ENCODE measurements at regions not wholly inside any gene's neighbourhood (a gene's known extent, or its start where the extent isn't known, plus 50 kb on each side); places are given as distances from the start of the nearest gene placed in this dataset.

DNA sequence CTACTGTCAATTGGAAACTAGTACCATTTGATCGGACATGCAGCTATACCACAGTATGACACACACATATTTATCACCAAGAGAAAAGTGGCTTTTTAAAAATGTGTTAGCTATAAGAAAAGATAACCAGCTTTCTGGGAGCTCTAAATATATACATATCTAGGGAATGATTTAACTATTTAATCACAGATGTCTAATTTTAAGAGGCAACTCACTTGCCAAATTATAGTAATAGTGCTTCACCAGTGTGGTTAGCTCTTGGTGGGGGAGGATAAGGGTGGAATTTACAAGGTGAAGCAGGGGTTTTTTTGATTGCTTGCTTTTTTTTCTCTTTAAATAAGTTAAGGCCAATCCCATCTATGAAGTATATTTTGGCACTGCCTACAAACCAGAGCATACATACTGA, 547.7 kb upstream of the DIPK2B start:
- no peak for DNase-seq (ENCODE audit: low read depth in 2 of 2)

DNA sequence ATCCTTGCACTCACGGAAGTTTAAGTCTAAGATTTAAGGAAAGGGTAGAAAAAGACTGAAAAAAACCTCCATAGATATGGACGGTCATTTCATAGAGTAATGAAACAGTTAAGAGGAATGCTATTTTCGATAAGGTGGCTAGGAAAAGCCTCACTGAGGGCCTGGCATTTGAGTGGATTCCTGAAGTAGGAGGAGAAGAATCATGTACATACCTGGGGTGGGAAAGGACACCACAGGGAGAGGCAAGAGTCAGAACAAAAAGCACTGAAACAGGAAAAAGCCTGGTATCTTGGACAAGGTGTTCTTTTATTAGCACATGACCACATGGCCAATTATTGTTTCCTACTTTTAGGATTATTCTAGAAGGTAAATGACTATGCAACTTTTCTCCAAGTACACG, 547.2 kb upstream of the DIPK2B start:
- no peak for DNase-seq (ENCODE audit: low read depth in 2 of 2)

DNA sequence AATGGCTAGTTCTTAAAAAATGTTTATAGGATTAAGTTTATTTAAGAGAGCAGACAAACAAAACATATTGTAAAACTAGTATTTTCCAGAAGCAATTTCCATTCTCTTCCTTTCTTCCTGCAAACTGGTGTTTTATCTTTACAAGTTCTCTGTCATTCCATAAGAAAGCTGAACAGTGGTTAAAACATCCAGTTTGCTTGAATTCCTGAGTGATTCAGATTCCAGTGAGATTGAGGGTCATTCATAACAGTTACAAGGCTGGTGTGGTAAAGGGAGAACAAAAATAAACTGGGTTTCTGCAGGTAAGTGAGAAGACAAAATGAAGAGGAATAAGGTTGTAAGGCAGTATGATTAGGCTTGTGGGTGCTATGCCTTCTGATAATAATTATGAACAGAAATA, 544.8 kb upstream of the DIPK2B start:
- DNase-seq (ENCODE audit: low read depth in 2 of 2), result no peak

DNA sequence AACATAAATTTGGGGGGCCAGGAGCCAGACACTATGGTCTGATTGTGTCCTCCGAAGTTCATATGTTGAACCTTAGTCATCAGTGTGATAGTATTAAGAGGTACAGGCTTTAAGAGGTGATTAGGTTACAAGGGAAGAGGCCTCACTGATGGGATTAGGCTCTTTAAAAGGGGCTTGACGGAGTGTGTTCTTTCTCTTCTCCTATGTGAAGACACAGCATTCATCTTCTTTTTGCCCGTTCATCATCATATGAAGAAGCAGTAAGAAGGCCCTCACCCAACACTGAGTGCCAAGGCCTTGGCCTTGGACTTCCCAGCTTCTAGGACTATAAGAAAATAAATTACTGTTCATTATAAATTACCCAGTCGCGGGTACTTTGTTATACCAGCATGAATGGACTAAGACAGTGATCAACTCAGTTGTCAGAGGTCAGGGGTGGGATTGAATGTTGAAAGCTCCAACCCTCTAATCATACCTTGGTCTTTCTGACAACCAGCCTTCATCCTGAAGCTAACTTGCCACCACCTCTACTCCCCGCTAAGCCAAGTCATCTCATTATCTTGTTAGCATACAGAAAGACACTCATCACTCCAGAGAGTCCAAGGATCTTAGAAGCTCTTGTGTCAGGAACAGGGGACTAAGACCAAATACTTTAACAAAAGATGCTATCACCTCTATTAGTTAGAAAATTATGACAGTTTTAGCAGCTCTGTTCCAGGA, 543.4 kb upstream of the DIPK2B start:
- DNase-seq (ENCODE audit: low read depth in 2 of 2), result no peak

DNA sequence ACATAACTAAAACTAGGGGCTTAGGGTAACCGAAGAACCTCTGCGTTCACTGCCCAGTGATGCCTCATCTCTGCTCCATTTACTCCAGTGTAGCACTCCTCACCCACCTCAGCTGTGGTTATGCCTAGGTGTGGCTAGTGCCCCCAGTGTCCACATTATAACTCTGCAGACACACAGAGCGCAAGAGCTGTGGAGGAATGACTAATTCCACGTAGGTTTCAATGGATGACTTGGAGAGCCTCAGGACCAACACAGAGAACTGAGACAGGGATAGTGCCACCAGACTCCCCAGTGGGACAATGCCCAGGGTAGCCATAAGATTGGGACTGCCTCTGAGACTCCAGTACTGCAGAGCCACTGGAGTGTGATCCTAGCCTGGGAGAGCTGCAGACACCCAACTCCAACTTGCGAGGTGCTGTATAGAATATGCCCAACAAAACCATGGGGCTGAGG, 542.4 kb upstream of the DIPK2B start:
- no peak for DNase-seq (ENCODE audit: low read depth in 2 of 2)

DNA sequence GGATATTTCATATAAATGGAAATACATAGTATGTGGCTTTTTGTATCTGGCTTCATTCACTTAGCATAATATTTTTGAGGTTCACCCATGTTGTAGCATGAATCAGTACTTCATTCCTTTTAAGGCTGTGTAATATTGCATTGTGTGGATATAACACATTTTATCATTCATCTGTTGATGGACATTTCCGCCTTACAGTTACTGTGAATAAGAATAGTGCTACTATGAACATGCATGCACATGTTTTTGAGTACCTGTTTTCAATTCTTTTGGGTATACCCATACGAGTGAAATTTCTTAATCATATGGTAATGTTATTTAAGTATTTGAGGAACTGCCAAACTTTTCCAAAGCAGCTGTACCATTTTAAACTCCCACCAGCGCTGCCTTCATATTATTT, 539.6 kb upstream of the DIPK2B start:
- DNase-seq (ENCODE audit: low read depth in 2 of 2), result no peak

DNA sequence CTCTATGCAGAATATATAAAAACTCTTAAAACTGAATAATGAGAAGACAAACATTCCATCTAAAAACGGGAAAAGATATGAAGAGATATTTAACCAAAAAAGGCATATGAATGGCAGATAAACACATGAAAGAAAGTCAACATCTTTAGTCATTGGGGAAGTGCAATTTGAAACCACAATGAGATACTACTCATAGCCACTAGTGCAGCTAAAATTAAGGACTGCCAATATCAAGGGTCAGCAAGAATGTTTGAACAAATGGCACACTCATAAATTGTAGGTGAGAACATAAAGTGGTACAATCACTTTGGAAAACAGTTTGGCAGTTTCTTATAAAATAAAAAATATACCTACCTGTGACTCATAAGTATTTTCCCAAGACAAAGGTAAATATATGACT, 534.9 kb upstream of the DIPK2B start:
- no peak for DNase-seq (ENCODE audit: low read depth in 2 of 2)

DNA sequence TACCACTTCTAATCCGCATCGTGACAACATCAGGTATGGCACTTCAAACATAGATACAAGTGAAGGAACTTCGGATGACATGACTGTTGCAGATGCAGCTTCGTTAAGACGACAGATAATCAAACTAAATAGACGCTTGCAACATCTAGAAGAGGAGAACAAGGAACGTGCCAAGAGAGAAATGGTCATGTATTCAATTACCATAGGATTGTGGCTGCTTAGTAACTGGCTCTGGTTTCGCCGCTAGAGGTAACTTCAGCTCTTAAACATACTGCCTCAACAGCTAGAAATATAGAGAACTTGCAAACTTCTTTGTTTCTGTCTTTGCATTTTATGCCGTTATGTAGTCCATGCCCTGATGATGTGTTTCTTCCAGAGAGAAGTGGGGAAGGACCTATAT, 530.8 kb upstream of the DIPK2B start:
- no peak for DNase-seq (ENCODE audit: low read depth in 2 of 2)

DNA sequence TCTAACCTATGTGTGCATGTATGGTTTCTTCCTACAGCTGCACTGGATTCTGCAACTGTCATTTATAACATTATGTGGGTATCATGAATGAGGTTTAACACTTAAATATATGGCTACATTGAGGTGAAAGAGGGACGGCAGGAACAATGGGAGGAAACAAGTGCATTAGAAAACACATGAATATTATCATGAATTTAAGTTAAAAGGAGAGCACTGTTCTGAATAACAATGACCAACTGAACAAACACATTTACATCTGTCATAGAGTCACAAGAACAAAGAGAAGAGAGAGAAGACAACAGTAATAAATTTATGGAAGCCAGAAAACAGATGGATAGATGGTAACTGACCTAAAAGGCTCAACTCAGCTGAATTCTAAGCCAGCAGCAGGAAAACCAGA, 527.1 kb upstream of the DIPK2B start:
- no peak for DNase-seq (ENCODE audit: low read depth in 2 of 2)

DNA sequence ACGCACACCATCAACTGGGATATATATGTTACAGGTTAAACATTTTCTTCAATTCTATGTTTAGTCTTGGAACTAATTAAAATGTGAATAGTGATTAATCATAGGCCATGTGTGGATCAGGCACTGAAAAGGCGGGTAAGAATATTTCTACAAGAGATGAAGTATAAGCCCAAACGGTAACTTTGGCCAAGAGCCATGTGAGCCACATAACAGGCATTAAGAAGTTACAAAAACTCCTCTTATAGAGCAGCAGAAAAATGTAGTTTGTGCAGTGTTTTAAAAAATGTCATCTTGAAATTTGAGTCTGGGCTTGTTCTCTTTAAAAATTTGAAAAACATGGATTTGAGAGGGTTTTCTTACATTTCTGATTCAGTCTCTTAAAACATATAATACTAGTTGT, 521.8 kb upstream of the DIPK2B start:
- DNase-seq (ENCODE audit: low read depth in 2 of 2), result no peak

DNA sequence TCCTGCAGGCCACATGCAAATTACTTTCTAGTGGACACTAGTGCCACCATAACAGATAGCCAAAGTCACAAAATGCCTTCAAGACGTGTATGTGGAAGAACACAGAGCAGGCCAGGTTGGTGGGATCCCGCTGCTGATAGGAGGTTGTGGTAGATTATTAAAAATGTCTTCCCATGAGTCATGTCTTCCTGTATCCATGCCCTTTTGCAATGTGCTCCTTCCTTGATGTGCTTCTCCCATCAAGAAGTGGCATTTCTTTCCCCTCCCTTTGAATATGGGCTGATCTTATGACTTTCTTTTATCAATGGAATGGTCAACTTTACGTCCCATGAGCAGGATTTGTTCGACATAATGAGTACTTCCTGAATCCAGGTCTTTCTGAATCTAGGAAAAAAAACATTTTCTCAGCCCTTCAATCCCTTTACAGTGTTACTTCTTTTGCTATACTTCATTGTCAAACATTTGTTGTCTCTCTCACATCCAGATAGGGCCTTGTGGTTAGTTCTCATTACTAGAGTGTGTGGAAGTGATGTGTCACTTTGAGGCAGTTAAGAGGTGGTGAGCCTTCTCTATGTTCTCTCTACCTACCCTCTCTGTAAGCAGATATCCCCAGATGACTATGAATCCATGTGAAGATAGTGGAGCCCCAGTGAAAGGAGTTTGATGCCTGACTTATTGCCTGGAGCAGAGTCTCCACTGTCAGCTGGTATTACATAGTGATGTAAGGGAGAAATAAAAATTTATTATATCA, 519.2 kb upstream of the DIPK2B start:
- DNase-seq (ENCODE audit: low read depth in 2 of 2), result no peak

DNA sequence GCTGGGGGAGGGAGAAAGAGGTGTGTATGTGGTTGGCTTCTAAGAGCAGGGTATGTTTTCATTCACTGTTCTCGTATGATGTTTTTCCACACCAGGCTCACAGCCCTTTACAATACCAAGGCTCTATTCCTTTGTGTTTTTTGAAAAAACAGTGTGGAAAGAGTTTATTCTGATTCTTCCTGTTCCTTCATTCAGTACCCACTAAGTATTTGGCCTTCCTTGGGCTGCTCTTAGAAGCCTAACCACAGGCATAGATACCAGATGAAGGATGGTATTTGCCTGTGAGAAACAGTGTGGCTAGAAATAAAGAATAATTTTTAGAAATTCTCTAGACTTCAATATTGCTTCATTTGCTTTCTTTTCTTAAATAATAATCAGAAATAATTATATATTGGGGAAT, 518.0 kb upstream of the DIPK2B start:
- no peak for DNase-seq (ENCODE audit: low read depth in 2 of 2)

DNA sequence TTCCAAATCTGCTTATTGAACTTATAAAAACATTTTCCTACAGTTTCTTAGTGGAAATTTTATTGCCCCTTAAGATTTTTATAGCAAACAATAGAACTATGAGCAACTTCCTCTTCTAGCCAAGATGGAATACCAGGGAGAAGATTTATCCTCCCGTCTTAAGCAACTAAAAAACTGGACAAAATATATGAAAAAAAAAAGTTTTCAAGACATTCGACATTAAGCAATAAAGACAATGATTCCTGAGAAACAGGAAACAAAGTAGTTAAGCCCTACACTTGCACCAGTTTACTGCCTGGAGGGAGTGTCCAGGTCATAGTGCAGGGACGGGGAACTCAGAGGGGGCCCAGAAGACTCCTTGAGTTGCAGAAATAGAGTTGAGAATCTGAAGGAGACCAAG, 516.1 kb upstream of the DIPK2B start:
- no peak for DNase-seq (ENCODE audit: low read depth in 2 of 2)

DNA sequence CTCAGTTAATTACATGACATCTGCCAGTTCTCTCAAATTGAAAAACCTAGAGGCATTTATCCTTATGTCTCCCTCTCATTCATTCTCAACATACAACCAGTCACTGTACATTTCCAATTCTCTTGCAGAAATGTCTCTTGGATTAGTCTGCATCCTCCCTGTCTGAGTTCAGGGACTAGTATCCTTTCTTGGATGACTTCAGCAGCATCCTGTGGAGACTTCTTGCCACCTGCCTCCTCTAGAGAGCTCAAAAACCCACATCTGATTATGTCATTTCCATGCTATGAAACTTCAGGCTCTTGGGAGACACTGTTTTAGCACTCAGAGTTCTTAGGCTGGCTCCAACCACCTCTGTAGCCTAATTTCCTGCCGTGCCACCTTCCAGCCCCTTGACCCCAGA, 515.1 kb upstream of the DIPK2B start:
- DNase-seq (ENCODE audit: low read depth in 2 of 2), result no peak

DNA sequence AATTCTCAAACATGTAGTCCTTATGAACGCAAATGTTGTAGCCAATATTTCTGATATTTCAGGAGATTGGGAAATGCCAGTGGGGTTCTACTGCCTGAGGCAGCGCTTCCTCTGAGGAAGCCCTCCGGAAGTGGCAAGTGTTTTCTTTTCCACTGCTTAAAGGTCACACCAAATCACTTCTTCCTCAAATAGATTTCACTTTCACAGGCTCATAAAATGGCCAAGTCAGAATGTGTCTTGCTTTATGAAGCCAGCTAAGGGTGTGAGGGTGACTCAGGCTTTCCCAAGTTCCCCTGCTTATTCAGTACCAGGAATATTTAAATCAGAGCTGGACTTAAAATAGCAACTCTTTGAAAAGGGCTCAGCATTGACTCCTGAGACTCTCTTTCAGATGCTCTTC, 514.2 kb upstream of the DIPK2B start:
- DNase-seq (ENCODE audit: low read depth in 2 of 2), result no peak

DNA sequence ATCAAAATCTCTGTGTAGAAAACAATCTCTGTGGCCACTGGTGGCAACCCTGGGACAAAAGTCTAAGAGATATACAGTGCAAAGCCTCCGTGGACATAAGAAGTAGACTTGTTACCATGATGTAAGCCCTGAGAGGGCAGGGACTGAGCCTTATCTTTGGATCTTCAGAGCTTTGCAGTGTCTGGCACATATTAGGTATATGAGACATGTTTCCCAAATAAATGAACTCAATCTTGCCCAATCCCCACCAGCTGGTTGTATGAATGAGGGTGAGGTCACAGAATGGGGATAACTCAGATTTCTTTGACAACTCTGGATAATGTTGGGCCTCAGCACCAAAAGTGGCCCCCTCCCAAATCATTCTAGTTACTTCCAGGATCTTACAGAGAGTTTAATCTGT, 511.4 kb upstream of the DIPK2B start:
- no peak for DNase-seq (ENCODE audit: low read depth in 2 of 2)

DNA sequence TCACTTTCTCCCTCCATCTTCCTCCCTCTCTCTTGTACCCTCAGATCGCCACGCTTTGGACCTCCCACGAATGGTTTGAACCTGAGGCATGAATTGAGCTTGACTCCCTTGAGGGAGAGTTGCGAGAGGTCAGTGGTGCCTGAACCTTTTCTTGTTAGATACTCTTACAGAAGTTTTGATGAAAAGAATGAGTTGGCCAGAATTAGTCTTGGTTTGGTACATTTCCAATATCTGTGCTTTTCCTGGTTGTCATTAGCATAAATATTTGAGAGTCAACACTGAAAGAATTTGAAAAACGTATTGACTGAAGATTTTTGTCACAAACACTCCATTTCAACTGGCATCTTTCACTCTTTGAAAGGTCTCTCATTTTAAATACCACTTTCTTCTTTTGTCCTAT, 510.6 kb upstream of the DIPK2B start:
- no peak for DNase-seq (ENCODE audit: low read depth in 2 of 2)

DNA sequence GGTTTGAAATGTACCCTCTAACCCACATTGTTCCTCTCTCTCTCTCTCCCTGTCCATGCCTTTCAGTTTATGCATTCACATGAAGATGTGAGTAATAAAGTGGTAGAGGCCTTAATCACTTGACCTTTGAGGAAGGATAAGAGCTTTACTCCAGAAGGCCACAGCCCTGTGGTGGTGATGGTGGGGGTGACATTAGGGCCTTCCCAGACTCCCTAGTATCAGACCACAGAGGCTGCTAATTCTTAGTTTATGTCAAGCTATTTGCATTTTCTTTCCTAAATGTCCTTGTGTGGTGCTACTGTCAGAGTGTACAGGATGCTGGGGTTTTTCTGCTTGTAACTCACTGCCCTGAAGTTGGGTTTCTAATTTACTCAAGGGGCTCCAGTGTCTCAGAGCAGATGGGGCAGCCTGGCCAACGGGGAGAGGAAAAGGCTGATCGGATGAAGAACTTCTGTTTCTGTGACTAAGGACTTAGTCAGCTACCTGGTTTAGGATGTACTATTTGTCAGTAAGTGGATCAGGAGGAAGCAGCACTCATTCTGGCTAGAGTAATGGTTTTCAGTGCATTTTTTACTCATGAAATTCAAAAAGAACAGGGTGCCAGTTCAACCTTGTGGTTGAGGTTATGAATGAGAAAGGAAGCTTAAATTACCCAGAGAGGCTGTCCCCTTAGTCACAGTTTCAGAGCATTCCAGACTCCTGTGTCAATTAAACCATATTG, 509.6 kb upstream of the DIPK2B start:
- peak; percentile 24 to 44 for DNase-seq (ENCODE audit: low read depth in 2 of 2)

DNA sequence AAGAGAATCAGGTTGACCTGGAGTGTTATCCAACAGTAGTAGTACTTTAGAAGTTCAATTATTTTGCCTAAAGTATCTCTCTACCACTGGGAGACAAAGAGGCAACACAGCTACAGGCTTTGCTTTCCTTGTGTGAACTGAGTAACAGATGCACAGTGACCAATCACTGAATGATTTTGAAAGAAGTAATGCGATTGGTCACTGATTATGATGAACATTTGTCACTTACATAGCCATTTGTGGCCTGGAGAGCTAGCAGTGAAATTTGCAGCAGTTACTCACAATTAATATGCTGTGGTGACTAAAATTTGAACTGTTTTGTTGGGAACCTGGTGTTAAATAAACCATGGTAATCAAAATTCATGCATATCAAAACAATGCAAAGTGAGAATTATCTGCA, 508.7 kb upstream of the DIPK2B start:
- no peak for DNase-seq (ENCODE audit: low read depth in 2 of 2)

DNA sequence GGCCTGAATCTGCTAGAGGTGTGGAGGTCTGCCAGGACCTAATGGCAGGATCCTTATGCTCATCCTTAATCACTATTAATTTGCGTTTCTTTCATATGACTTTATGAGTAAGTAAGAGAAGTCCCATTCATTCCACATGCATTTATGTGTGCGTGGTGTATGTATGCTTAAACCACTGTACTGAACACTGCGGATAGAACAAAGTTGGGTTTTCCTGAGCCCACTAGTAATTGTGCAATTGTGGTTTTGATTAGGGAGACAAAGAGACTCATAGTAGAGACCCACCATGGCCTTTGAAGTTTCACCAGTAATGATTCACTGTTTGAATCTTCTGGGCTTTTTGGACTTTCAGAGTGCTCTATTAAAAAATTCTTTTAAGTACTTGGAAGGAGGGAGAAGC, 498.5 kb upstream of the DIPK2B start:
- DNase-seq (ENCODE audit: low read depth in 2 of 2), result no peak

DNA sequence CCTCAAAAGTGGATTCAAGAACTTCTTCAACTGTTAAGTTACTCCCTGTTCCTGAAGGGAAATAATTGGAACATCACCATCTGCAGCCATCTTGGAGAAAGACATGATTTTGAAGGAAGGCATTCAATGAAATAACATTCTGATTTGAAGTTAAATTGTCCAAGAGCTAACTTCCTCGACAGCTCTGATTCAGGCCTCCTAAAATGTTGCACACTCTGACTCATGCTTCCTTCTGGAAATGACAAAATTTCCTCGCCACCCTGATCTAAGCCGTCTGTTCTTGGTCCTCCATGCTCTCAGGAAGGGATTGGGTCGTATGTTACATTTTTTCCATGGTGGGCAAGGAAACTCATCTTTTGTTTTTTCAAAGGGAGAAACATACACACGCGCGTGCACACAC, 496.9 kb upstream of the DIPK2B start:
- no peak for DNase-seq (ENCODE audit: low read depth in 2 of 2)

DNA sequence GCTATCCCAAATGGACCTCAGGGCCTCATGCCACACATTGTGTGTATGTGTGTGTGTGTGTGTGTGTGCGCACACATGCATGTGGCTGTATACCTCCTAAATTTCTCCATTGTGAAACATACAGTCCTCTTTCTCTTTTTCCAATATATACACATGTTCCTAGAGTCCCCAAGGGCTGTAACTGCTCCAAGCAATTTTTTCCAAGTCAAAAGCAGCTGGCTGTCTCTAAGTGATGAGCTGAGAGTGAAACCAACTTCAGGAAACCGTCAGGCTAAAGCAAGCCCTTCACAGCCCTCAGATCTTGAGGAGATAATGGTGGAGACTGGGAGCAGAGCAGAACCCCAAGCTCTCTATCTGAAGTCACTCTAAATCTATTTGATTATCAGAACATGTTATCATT, 496.1 kb upstream of the DIPK2B start:
- no peak for DNase-seq (ENCODE audit: low read depth in 2 of 2)

DNA sequence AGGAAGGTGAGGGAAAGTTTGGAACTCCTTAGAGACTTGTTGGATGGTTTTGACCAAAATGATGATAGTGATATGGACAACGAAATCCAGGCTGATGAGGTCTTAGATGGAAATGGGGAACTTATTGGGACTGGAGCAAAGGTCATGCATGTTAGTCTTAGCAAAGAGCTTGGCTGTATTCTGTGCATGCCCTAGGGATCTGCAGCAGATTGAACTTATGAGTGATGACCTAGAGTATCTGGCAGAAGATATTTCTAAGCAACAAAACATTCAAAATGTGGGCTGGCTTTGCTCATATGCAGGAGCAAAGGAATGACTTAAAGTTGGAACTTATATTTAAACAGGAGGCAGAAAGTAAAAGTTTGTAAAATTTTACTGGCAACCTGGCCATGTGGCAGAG, 489.3 kb upstream of the DIPK2B start:
- DNase-seq (ENCODE audit: low read depth in 2 of 2), result no peak

Measured in stimulated activated CD4-positive, alpha-beta T cell treated with anti-CD3 and anti-CD28 coated beads, Interleukin-12 subunit alpha, Interleukin-12 subunit beta, amount 100 ng/mL, for 24 hours (primary cell).